ENCODE measurements at regions not wholly inside any gene's neighbourhood (a gene's known extent, or its start where the extent isn't known, plus 50 kb on each side); places are given as distances from the start of the nearest gene placed in this dataset.
"Not testable (repeated sequence)": the region's sequence is repeated elsewhere in the genome, so short reads cannot be mapped to it uniquely, and the experiment has no call there.

DNA sequence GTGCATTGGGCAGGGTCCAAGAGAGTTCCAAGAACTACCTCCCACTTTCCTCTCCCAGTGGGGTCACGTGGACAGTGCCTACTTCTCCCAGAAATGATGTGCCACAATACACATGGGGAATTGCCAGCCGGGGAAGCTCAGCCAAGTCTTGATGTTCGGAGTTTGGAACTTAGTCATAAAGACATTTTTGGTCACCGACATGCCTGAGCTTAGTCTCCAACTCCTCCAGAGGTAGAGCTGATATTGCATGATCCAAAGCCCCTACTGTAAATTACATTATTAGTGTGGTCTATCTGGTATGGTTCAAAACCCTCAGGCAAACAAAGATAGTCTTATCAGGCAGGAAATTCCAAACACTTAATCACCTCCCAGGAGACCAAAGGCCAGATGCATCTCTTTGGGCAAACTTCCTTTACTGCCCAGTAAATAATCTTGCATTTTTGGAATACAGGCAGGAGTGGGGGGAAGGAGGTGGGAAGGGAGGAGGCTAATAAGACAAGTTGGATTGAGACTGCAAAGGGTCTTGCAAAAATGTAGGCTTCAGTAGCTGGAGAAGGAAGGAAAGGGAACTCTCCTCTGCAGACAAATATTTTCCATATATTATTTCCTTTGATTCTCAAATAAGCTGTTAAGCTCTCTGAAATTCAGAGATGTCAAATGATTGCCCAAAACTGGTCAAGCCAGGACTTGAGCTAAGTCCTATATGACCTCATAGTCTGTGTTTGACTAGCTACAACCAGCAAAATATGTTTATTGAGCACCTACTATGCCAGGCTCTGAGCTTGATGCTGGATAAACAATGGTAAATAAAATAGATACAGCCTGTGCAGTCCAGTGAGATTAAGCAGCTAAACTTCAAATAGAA lies 99.4 kb downstream of the DRD1 start:
- DNase-seq, result no peak

GRCh38 chr5:175343308-175343707 lies 100.7 kb downstream of the DRD1 start:
- DNase-seq, result no peak

DNA sequence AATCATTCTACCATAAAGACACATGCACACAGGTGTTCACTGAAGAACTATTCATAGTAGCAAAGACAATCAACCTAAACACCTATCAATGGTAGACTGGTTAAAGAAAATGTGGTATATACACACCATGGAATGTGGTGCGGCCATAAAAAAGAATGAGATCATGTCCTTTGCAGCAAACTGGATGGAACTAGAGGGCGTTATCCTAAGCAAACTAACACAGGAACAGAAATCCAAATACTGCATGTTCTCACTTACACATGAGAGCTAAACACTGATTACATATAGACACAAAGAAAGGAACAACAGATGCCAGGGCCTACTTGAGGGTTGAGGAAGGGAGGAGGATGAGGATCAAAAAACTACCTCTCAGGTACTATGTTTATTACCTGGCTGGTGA lies 103.8 kb downstream of the DRD1 start:
- DNase-seq, result no peak

GRCh38 chr5:175337680-175338079 lies 106.3 kb downstream of the DRD1 start:
- DNase-seq, result no peak

- DNase-seq, result no peak
Measured at GRCh38 chr5:175336781-175337180, 107.2 kb downstream of the DRD1 start.

DNA sequence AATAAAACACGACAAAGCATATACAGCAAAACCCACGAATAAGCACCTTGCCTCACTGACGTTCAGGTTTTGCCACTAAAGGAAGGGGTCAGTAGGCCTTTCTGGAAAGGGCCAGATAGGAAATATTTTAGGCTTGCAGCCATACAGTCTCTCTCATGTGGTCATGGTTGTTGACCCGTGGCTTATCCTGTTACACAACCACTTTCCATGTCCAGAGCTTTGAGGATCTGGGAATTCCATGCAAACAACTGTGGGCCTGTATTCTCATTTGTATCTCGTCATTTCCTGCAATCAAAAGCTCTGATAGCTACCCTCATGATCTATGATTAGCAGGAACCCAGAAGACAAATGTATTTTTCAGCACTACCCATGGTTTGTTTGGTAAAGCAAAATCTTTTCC lies 108.3 kb downstream of the DRD1 start:
- DNase-seq, result no peak

- DNase-seq, result not testable (repeated sequence)
Measured at GRCh38 chr5:175331173-175332036, 112.6 kb downstream of the DRD1 start.

GRCh38 chr5:175329976-175330375 lies 114.0 kb downstream of the DRD1 start:
- DNase-seq, result no peak

- no peak for DNase-seq
Measured at GRCh38 chr5:175328687-175329086, 115.3 kb downstream of the DRD1 start.

- DNase-seq, result no peak
Measured at GRCh38 chr5:175328176-175328575, 115.8 kb downstream of the DRD1 start.

DNA sequence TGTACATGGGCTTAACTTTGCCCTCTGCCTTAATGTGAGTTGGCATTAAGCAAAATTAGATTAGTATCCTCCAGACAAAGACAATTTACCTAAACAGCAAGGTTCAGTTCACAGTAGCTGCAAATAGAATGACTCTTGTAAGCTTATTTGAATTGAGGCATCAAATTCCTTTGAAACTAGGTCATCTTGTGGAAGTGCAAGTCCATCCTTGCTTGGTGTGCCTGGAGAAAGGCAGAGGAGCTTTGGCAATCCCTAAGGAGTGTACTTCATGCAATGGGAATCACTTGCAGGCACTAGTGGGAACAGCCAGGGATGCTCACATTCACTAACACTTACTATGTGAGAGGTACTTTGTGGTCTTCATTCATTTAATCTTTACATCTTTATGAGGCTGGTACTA lies 118.3 kb downstream of the DRD1 start:
- DNase-seq, result no peak

GRCh38 chr5:175321927-175322532 lies 122.0 kb downstream of the DRD1 start:
- no peak for DNase-seq

- no peak for DNase-seq
Measured at GRCh38 chr5:175319199-175319598, 124.8 kb downstream of the DRD1 start.

- no peak for DNase-seq
Measured at GRCh38 chr5:175317872-175318271, 126.1 kb downstream of the DRD1 start.

GRCh38 chr5:175309218-175309810 lies 134.7 kb downstream of the DRD1 start:
- no peak for DNase-seq

DNA sequence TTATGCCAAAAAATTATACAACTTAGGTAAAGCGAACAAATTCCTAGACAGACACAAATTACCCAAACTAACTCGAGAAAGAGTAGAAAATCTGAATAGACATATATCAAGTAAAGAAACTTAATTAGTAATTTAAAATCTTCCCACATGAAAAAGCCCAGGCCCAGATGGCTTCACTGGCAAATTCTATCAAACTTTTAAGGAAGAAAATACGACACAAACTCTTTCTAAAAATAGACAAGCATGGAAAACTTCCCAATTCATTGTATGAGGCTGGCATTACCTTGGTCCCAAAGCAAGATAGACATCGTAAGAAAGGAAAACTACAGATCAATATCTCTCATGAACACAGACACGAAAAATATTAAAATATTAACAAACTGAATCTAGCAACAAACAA lies 135.3 kb downstream of the DRD1 start:
- DNase-seq, result no peak

DNA sequence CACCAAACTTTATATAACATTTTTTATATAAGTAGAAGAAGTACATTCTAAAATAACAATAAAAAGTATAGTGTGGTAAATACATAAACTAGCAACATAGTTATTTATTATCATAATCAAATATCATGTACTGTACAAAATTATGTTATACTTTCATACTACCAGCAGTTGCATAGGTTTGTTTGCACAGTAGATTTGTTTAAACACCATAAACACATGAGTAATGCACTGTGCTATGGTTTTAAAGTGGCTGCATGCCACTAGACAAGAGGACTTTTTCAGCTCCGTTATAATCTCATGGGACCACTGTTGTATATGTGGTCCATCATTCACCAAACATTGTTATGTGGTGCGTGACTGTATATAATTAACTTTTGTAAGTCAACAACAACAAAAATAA lies 137.6 kb downstream of the DRD1 start:
- DNase-seq, result no peak

DNA sequence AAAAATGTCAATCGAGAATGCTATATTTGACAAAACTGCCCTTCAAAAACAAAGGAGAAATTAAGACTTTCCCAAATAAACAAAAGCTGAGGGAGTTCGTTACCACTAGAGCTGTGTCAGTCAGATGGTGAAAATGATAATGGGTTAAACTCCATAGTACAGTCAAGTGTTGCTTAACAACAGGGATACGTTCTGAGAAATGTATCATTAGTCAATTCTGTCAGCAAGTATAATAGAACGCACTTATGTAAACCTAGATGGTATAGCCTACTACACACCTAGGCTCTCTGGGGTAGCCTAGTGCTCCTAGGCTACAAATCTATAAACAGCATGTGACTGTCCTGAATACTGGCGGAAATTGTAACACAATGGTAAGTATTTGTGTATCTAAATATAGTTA lies 138.7 kb downstream of the DRD1 start:
- no peak for DNase-seq

DNA sequence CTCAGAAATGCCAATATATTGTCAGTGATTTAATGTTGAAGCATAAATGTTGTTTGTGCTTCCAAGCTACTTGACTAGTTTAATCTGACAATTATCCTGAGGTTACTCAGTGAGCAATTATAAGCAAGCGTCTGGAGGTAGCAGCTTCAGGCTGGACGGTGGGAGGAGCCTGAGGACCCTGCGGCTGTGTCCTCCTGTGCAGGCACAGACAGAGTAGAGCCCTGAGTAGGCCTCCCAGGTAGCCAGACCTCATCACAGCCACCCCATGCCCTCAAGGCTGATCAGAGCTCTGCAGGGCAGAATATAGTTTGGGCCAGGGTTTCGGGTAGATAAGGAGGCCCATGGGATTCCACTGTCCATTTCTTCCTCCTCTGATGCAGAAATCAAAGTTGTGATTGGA lies 153.6 kb downstream of the DRD1 start:
- DNase-seq, result no peak

DNA sequence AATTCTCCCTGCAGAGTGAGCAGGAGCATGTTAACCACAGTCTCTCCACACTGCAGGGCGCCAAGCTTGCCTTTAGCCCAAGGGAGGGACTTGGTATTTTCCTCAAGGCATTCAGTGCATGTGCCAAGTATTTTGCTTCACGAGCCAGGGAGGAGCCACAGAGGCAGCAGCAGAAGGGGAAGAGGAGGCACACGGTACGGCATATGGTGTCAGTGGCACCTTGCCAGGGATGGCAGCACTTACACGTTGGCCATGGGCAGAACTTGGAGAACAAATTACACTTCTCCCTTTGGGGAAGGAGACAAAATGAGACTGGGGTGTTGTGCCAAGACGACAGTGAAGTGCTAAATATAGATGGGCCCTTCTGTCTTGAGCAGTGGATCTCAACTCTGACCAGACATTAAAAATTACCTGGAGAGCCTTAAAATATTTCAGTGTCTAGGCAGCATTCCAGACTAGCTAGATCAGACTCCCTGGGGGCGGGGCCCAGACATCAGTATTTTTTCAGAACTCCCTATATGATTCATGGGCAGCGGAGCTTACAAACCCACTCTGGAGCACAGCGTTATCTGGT lies 155.8 kb downstream of the DRD1 start:
- no peak for DNase-seq

GRCh38 chr5:175286981-175287380 lies 157.0 kb downstream of the DRD1 start:
- no peak for DNase-seq

DNA sequence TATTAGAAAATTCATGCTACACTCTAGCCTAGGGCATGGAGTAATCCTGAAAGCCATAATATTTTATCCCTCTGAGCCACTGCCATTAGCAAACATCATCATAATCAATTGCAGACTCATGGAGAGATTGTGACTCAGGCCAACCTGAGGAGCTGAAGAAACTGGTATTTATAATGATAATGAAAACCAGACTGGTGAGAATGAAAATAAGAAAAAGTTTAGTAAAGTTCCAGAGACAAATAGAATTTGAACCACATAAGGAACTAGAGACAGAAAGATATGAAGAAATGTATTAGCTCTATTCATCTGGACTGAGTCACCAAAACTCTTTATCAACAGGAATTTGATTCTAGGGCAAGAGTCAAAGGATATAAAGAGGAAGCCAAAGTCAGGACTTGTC lies 158.7 kb downstream of the DRD1 start:
- no peak for DNase-seq

DNA sequence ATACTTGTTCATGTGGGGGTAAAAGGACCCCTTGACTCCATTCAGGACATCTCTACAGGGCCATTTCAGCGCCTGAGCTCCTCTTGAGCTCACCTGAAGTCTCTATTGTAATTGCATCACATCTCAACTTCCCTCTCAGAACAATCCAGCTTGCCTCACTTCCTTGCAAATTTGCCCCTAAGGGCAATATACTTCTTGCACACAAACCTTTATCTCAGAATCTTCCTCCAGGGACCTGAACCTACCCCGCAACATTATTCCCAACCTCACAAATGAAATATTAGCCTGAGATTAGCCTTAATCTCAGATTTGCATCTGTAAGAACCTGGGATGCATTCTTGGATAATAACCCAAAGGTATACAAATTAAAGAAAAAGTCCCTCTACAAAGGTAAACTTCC lies 159.2 kb downstream of the DRD1 start:
- no peak for DNase-seq
